ENCODE measurements at regions not wholly inside any gene's neighbourhood (a gene's known extent, or its start where the extent isn't known, plus 50 kb on each side); places are given as distances from the start of the nearest gene placed in this dataset.
"Not testable (repeated sequence)": the region's sequence is repeated elsewhere in the genome, so short reads cannot be mapped to it uniquely, and the experiment has no call there.

GRCh38 chr5:177857642-177858200, 75.0 kb upstream of the FAM153A start:
- DNase-seq, result not testable (repeated sequence)

- DNase-seq, result not testable (repeated sequence)
These were observed 73.8 kb upstream of the FAM153A start for GRCh38 chr5:177856474-177856873.

- peak in 1 of 5 donors; percentile 8 for DNase-seq
These were observed 65.2 kb upstream of the FAM153A start for GRCh38 chr5:177847914-177848313.

- DNase-seq, result not testable (repeated sequence)
These were observed 63.9 kb upstream of the FAM153A start for GRCh38 chr5:177846598-177846997.

GRCh38 chr5:177845906-177846305, 63.2 kb upstream of the FAM153A start:
- not testable (repeated sequence) for DNase-seq

GRCh38 chr5:177836191-177836590, 53.5 kb upstream of the FAM153A start:
- DNase-seq, result peak in 1 of 5 donors; percentile 19

Measured in T-helper 1 cell (primary cell).